Hematopoietic multipotent progenitor cell (in vitro differentiated cells): ENCODE measurements at regions not wholly inside any gene's neighbourhood (a gene's known extent, or its start where the extent isn't known, plus 50 kb on each side); places are given as distances from the start of the nearest gene placed in this dataset.
"Not testable (repeated sequence)": the region's sequence is repeated elsewhere in the genome, so short reads cannot be mapped to it uniquely, and the experiment has no call there.

Experiments used
- DNase-seq, 3 donors: peaks; one replicate each; pipeline ENCODE4 v3.0.0-alpha.2; 2011 to 2015; ENCODE audit warnings: low read depth in 2 of 3, low spot score in 2 of 3

DNA sequence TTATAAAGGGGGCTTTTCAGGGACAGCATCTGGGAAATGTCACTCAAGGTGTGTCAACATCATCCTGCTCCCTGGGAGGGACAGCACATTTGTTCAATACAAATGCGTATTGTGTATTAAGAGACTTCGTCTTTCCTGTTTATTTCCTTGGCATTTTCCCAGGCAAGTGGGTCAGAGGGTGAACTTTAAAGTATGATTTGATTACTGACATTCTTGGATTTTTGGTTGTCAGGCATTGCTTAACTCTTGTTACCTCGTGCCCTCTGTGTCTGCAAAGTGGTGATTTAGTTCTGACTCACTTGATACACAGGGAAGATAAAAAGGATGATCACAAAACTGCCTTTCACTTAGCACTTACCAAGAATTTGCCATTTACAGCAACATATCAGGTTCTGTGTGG lies 292.7 kb downstream of the SUCLA2 start:
- no peak for DNase-seq

DNA sequence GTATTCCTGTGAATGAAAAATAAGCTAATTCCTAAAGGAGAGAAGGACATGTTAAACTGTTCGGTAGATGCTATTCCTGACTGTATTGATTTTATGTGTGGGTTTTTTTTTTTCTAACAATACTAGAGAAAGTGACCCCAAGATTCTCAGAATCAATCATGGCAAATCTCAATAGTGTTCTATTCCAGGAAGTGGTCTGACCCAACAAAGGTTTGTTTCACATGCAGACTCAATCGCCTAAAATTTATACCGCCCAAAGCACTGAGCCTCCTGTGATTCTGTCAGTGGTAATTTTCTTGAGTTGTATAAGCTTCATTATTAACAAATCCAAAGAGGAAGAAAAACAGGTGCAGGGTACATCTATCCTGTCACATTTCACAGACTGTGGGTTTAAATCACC lies 293.7 kb downstream of the SUCLA2 start:
- no peak for DNase-seq

DNA sequence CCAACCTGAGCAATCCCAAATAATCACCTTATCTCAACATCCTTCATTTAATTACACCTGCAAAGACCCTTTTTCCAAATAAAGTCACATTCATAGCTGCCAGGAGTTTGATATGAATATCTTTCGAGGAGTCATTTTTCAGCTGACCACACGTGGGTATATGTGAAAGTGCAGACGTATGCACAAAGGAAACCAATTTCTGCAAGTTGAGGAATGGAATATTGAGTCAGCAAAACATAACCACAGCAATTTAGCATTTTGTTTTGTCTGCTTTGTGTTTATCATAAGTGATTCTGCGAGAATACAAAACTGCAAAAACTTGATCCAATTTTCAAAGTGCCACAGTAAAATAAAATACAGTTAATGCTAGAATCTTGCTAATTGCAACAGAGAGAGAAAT lies 295.9 kb downstream of the SUCLA2 start:
- DNase-seq, result no peak

DNA sequence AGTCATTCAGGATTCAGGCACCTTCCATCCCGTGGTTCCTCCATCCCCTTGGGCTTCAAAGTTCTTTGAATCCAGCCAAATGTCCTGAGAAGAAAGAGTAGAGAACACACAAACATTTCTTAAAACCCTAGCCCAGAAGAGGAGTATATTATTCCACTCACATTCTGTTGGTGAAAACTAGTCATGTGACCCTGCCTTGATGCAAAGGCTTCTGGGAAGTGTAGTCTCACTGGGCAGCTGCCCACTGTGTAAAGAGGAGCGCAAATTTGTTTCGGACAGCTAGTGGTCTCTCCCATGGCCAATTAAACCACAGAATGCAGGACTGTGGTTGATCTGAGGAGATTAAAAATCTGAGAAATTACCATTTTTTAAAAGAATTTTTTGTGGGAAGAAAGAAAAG lies 304.4 kb downstream of the SUCLA2 start:
- DNase-seq, result no peak

DNA sequence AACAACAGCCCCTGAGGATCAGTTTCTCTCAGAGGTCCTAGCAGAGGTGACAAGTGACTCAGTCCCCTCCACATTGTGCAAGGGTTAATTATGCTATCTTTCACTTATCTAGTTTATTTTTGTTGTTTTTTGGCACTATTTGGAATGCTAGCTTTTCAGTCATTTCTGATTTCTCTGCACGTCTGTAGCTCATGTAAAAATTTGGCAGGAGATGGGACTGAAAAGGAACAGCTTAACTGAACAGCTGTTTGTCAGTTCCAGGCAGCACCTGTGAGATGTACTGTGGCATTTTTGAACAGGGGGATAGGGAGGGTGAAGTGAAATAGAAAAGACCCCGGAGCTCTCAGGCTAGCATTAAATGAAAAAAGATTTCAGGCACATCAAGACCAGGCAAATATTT lies 313.5 kb downstream of the SUCLA2 start:
- no peak for DNase-seq

DNA sequence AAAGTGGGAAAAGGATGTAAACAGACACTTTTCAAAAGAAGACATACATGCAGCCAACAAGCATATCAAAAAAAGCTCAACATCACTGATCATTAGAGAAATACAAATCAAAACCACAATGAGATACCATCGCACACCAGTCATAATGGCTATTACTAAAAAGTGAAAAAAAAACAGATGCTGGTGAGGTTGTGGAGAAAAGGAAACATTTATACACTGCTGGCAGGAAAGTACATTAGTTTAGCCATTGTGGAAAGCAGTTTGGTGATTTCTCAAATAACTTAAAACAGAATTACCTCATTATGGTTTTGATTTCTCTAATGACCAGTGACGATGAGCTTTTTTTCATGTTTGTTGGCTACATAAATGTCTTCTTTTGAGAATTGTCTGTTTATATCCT lies 315.9 kb downstream of the SUCLA2 start:
- DNase-seq, result not testable (repeated sequence)

DNA sequence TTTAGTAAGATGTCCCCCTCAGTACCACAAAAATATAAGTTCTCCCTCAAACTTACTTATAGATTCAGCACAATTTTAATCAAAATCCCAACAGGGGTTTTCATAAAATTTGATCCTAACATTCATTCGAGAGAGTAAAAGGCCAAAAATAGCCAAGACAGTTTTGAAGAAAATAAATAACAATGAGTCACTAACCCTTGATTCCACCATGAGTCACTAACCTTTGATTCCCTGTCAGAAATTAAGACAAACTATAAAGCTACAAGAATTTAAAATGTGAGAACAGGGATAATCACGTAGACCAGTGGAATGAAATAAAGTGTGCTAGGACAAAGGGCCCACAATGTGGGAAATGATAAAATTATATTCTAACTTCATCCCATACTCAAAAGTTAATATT lies 320.3 kb downstream of the SUCLA2 start:
- DNase-seq, result no peak

DNA sequence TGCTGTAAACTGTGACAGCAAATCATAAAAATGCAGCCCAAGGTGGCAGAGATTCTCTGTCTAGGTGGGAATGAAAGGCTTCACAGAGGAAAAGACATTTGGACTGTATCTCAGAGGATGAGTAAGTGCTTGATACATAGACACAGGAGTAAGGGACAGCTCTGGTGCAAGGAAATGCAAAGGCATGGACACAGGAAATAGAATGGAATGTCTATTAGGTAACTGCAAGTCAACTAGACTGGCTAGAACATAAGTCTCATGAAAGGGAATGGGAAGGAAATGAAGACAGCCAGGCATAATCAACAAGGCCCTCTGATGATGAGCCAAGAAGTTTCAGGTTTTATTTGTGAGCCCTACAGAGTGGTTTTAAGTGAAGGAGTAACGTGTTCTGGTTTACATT lies 321.7 kb downstream of the SUCLA2 start:
- DNase-seq, result no peak

DNA sequence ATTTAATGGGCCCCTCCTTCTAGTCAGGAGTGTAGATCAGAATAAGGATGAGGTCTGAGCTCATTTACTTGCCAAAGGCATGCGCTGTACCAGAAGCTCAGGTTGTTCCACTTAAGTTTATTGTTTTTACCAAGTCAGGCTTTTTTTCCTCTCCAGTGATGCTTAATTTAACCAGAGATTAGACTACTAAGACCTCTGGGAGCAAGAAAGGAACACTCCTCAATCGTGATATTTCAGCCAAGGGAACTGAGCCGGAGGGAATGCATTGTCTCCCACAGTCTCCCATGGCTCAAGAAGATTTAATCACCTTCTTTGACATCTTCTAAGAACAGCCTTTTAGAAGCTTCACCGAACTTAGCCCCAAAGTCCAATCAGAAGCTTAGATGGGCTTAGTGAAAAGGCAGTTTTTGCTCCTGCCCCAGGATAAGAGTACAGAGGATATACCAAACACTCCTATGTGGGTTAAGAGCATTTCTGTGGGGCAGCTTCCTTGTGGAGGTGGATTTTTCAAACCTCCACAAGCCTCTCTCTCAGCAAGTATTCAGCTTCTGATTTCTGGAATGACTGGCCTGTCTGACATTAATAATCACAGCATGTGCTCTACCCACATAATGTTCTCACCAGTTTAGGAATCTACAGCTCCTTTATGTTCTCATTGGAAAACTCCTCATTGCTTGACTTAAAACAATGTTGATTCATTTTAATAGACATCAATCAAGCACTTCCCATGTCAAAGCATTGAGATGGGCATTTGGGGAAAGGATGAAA lies 322.7 kb downstream of the SUCLA2 start:
- no peak for DNase-seq

DNA sequence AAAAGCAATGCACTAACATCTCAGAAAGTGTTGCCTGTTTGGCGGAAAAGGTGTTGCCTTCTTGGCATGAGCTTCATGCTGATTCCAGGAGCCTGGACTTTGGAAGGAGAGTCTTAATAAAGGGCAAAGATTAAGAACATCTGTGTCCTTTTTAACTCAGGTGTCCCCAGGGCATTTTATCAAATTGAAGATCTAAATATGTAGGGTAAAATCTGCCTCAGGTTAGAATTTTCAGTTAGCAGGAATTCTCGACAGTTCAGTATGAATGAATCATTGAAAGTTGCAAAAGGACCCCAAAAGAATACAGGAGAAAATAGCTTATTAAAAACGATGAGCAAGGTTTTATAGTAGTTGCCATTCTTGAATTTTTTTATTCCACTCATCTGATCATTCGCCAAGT lies 325.2 kb downstream of the SUCLA2 start:
- no peak for DNase-seq

DNA sequence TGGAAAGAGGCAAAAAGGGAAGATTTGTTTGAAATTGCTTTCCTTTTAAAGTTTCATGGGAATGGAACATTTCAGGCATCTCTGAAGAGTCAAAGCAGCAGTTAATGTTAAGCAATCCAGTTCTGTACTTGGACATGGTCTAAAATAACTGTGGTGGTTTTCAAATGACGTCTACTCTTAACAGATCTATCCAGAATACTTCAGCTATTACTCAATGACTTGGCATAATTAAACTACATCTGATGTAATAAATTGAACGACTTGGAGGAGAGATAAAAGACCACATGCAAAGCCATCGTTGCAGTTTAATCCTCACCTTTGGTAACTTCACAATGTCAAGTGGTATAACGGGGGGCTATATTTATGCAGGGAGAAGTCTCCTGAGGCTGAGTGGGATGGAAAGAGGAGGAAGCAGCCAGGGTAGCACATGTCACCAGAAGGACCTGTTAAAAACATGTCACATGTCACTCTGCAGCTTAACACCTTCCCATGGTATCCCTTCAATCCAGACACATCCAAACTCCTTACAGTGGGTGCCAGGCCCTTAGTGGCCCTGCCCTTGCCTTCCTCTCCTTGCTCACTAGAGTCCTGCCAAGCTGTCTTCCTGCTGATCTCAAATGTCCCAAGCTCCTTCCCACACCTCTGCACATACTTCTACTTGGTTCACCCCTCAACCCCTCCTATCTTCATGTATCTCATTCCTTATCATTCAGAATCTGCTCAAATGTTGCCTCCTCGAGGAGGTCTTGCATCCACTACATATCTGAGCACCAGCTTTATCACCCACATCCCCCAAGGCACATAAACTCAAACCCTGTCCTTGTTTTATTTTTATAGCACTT lies 327.8 kb downstream of the SUCLA2 start:
- no peak for DNase-seq

DNA sequence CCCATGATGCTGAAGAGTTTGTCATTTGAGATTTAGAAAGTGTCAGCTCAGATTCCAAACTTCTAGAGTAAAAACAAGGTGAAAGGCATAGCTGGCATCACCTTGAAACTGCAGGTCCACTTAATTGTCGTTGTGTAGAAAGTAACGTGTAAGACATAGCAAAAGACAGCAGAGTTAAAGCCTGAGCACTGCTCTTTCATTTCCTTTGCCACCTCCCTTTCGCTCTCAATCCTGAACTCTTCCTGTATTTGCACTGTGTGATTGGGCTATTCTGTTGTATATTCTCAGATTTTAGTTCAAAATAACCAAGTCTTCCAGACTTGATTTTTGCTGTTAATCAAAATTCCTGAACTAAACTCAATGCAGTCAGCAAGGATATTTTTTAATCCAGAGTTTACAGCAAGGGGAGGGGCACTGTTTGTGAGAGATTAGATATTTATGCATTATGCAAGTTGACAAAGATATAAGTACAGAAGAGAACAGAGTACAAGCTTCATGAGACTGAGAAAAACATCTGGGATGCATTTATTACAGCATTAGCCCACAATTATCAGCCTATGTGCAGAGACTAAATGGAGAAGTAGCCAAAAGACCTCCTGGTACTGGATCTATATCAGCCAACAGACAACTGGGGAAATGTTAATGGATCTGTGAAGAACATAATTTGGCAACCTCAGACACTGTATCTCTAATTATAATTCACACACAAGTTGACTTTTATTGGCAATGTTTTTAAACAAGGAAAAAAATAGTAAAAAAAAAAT lies 328.6 kb downstream of the SUCLA2 start:
- no peak for DNase-seq

DNA sequence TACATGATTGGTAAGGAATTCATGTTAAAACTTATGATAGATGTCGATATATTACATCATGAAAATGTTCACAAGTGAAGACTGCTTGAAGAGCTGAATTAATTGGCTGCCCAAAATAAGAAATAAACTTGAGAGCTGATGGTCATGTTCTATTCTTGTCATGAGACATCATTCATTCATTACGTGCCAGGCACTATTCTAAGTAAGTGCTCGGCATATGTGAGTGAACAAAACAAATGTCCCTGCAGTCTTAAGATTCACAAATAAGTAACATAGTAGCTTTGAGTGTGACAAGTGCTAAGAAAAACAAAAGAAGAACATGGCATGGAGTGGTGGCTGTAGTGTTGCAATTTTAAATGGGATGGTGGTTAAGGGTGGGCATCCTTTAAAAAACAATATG lies 329.3 kb downstream of the SUCLA2 start:
- DNase-seq, result no peak

DNA sequence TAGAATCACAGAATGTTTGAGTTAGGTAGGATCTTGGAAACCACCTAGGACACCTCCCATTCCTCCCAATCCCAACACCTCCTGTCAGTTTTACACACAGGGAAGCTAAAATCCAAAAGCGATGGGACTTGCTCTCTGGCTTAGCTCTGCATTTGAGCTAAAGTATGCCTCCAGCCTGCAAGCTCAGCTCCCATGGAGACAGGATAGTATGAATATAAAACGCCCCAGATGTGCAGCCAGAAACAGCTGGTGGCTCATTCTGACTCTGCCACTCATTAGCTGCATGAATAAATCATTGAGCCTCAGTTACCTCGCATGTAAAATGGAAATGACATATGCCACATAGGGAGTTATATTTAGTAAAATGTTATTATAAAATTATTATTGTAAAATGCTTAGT lies 336.0 kb downstream of the SUCLA2 start:
- no peak for DNase-seq

DNA sequence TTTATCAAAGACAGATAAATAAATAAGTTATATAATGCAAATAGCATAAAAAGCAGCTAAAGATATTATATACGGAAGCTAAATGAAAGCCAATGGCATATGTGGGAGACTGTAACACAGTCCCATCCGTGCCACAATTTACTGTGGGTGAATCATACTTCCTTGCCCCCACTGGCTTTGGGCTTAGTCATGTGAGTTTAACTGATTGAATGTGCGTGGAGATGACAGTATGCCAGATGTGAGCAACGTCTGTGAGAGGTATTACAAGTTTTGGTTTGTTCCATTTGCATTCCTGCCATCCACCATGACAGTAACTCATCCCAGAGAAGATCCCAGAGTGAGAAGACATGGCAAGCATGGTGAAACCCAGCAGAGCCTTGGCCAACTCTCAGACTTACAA lies 340.0 kb downstream of the SUCLA2 start:
- no peak for DNase-seq

DNA sequence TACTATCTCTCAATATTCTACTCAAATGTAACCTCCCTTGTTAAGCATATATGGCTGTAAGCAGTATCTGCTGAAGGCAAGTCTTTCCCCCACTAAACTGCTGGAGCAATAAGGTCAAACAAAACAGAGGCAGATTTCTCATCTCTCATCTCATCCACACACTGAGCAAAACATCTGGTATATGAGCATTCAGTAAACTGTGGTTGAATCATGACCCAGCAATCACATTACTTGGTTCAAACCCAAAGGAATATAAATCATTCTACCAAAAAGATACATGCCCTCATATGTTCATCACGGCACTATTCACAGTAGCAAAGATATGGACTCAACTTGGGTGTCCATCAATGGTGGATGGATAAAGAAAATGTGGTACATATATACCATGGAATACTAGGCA lies 344.4 kb downstream of the SUCLA2 start:
- DNase-seq, result no peak

DNA sequence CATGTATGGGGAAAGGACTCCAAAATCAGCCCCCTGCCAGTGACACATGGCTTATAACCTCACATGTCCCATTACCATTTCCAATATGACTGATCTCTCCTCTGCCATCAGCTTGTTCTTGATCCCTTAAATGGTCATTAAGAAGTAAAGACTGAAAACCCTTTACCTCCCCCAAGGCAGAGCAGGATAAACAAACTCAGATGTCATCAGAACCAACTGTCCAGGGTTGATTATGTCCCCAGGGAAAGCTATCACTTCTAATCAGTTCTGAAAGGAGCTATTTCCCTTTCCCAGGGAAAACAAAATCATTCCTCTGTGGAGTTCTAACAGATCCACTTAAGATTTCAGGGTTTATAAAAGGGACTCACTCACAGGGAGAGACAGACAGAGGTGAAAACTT lies 350.9 kb downstream of the SUCLA2 start:
- no peak for DNase-seq

DNA sequence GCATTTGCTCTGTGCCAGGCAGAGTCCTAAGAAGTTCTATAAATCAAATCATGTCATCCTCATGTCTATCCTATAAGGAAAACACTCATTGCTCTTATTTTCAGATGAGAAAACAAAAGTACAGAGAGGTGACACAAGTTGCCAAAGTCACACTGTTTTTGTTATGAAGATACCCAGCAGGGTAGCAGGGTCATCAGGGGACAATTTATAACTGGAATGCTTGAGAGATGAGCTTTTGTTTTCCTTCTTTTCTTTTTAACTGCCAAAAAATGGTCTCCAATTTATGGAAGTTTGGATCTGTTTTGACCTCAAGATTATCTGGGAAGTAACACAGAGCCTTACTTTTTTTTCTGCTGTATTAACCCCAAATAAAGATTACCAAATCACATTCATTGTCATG lies 354.1 kb downstream of the SUCLA2 start:
- no peak for DNase-seq

DNA sequence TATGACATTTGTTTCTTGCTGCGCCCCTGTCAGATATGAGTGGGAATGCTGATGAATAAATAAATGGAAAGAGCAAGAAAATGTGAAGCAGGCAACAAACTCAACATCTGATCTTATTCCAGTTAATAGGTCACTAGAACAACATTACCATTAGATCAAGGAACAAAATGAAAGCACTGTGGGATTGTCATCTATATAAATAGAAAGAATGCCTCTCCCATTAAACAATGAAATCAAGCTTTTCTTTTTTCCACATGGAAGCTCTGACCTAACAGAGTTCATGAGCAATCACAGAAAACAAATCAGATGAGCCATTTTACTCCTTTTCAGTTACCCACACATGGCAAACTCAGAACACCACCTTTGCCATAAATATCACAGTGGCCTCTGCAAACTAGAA lies 354.8 kb downstream of the SUCLA2 start:
- DNase-seq, result no peak

DNA sequence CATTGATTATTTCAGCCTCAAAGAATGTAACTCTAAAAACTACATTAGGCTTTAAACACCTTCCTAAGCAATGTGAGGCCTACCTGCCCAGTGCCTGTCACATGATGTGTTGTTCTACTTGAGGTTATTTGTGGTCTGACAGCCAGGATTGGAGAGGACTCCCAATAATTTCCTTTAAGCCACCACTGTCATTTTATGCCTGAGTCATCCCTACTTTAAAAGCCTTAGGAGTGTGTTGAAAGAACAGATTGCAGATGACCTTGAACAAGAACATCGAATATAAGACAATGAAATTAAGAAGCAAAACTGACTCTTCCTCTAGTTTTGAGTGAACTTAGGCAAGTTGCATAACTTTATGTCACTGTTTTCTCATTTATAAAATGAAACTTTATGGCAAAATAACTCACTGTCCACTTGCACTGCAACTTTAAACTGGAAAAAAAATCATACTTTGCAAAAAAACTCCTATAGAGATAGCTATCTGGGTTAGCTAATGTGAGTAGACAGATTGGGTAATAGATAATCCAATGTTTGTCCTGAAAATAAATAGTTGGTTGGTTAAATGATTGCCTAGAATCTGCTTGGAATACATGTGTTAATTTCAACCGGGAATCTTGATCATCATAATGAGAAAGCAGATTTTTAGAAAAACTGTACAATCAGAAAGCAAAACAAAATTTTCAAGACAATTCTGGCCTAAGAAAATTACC lies 361.2 kb downstream of the SUCLA2 start:
- no peak for DNase-seq

DNA sequence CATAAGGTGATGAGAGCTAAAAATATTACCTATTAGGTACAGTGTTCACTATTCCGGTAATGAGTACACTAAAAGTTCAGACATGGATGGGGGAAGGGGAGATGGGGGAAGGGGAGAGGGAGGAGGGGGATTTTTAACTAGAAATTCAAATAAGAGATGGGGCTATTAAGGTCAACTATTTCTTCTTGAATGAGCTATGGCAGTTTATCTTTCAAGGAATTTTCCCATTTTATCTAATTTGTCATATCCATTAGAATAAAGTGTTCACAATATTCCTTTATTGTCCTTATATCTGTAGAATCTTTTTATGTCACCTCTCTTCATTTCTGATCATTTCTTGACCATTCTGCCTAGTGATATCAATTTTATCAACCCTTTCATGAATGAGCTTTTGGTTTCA lies 362.4 kb downstream of the SUCLA2 start:
- no peak for DNase-seq
